HG02840 (cell line): ENCODE measurements at regions not wholly inside any gene's neighbourhood (a gene's known extent, or its start where the extent isn't known, plus 50 kb on each side); places are given as distances from the start of the nearest gene placed in this dataset.
"Not testable (repeated sequence)": the region's sequence is repeated elsewhere in the genome, so short reads cannot be mapped to it uniquely, and the experiment has no call there.

ENCODE experiments used
- ATAC-seq: cut with Tn5 transposase; IDR thresholded peaks from one replicate; pipeline ENCODE4 v1.9.1; 2021; ENCODE audit warnings: mild to moderate bottlenecking, moderate library complexity, moderate number of reproducible peaks; ENCODE audit not compliant: unreplicated experiment, low FRiP score

GRCh38 chr6:113202852-113203714, 654.1 kb upstream of the MARCKS start:
- no peak for ATAC-seq

- no peak for ATAC-seq
These were observed 653.4 kb upstream of the MARCKS start for GRCh38 chr6:113203715-113204110.

- ATAC-seq: no peak
These were observed 651.6 kb upstream of the MARCKS start for GRCh38 chr6:113205553-113205952.

GRCh38 chr6:113208726-113209125, 648.4 kb upstream of the MARCKS start:
- ATAC-seq: no peak

- no peak for ATAC-seq
These were observed 647.8 kb upstream of the MARCKS start for GRCh38 chr6:113209315-113209714.

- no peak for ATAC-seq
These were observed 646.0 kb upstream of the MARCKS start for GRCh38 chr6:113211170-113211569.

DNA sequence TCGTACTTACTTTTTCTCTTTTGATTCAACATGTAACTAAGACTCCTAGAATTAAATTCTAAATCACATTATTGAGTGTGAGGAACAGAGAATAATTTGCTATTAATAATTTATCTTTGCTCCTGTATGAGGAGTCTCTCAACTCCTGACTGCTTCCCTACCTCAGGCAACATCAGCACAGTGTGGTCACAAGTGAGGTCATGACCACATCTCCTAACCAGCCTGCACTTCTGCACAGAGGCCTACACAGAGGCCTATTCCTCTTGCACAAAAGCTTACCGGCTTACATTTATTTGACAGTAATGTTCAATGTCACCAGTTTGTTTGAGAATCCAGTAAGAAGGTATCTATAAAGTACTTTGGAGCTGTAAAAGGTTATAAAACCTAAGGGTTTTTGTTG, 637.4 kb upstream of the MARCKS start:
- ATAC-seq: no peak

GRCh38 chr6:113220832-113221231, 636.3 kb upstream of the MARCKS start:
- ATAC-seq: no peak

- ATAC-seq: no peak
These were observed 635.3 kb upstream of the MARCKS start for GRCh38 chr6:113221850-113222249.

- ATAC-seq: no peak
These were observed 611.0 kb upstream of the MARCKS start for GRCh38 chr6:113246186-113246585.

DNA sequence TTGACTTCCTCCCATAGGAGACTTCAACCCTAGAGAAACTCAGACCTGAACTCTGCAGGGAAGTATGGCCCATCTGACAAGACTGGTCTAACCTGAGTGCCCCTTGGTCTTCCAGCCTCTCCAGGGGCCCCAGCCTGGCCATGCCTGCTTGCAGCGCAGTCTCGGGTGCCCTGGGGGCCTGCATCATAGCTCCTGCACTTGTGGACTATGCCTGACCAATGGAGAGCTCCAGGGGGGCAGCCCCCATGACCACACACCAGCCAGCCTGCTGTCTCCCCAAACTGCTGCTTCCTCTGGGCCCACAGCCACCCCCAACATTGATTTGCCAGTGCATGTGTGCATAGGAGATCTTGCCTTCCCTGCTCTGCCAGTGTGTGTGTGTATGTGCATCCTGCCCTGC, 608.6 kb upstream of the MARCKS start:
- ATAC-seq: no peak

DNA sequence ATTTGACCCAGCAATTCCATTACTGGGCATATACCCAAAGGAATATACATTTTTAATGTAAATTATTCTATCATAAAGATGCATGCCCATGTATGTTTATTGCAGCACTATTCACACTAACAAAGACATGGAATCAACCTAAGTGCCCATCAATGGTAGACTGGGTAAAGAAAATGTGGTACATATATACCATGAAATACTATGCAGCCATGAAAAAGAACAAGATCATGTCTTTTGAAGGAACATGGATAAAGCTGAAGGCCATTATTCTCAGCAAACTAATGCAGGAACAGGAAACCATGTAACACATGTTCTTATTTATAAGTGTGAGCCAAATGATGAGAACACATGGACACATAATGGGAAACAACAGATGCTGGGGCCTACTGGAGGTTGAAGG, 603.0 kb upstream of the MARCKS start:
- ATAC-seq: not testable (repeated sequence)

GRCh38 chr6:113258771-113259170, 598.4 kb upstream of the MARCKS start:
- no peak for ATAC-seq

DNA sequence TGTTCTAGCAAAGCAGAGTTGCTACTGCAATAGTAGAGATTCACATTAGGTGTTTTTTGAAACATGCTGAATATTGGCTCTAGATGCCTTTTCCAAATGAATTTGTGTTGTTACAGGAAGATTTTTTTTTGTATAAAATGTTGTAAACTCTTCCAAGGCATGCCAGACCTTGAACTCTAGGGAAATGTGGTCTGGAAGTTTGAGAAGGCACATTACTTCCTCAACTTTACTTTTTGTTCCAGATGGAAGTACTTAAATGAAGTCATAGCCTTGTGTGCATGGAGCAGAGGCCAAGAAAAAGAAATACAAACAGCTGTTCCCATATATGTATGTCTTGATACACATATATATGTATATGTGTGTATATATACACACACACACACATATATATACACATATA, 585.7 kb upstream of the MARCKS start:
- ATAC-seq: no peak

DNA sequence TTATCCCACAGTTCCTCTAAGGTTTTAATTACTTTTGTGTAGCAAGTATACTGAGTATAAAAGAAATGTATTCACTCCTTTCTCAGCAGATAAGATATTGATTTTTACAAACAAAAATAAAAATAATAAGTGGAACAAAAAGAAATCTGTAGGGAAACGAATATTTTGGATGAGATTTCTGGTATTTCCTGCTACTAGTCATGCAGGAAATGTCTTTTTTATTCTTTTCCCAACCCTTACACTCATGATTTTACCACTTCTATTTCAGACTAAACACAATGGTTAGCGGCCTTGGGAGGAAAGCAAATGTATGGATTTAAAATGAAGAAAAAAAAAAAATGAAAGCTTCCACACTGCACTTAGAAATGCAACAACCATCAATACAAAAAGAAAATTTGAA, 580.5 kb upstream of the MARCKS start:
- no peak for ATAC-seq

GRCh38 chr6:113277111-113277510, 580.0 kb upstream of the MARCKS start:
- ATAC-seq: no peak

- ATAC-seq: no peak
These were observed 576.1 kb upstream of the MARCKS start for GRCh38 chr6:113281014-113281413.

DNA sequence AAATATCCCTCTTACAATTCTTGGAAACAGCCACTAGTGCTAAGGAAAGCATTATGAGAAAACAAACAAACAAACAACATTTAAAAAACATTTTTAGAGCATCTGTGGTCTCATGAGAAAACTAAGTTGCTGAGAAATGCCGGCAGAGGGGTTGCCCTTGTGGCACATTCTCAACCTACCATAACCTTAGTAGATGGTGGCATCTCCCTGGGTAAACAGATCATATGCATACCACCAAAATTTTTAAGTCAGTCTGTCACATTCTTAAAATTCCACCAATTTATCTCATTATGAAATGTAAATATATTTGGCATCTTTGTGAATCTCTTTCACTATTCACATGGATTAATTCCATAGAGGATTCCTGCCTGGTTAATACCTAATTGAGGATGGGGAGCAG, 575.7 kb upstream of the MARCKS start:
- no peak for ATAC-seq

DNA sequence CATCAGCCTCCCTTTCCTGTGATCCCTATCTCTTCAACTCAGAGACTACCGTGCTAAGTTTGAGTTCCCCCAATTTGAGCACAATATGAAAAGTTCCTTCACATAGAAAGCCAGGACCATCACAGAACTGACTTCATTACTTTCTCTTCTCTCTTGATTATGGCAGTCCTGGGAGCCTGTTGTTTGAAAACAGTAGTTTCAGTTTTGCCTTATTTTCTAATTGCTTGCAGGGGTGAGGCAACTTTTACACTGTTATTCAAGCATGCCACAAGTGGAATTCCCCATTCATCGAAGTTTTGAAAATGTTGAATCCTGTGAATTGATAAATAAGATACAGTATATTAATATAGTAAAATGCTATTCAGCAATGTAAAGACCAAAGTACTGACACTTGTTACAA, 569.7 kb upstream of the MARCKS start:
- no peak for ATAC-seq

- no peak for ATAC-seq
These were observed 568.7 kb upstream of the MARCKS start for GRCh38 chr6:113288409-113288808.

- no peak for ATAC-seq
These were observed 568.0 kb upstream of the MARCKS start for GRCh38 chr6:113289166-113289565.

DNA sequence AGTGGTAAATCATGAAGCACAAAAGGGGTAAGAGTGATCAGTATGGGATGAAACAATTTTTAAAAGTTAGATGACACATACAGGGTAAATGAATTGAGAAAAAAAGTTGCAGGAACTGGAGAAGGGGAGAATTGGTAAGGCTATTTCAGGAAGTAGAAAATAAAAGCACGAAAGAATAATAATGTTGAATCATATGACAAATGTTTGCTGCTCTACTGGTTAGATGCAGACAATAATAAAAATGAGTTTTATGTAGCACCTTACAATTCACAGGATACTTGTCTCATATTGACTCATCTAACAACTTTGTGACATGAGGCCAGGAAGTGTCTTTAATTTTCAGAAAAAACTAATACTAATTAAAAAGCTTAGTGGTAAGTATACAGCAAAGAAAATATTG, 566.5 kb upstream of the MARCKS start:
- no peak for ATAC-seq
